GM13976 (cell line): ENCODE measurements at regions not wholly inside any gene's neighbourhood (a gene's known extent, or its start where the extent isn't known, plus 50 kb on each side); places are given as distances from the start of the nearest gene placed in this dataset.

Source experiments
- DNase-seq: peaks from one replicate; pipeline ENCODE4 v3.0.0; 2012; ENCODE audit warnings: low spot score
- in situ Hi-C: fragments of 300-500 bp; cut with MboI; formaldehyde crosslinking; loops from one replicate; pipeline ENCODE4 v1.12.0; 2022; ENCODE audit warnings: low sequenced_read_pairs, mixed read lengths, inconsistent platforms; ENCODE audit not compliant: unreplicated experiment
- TF ChIP-seq, protein P1 (sequence below): IDR thresholded peaks from 2 replicates; pipeline ENCODE4 v1.5.1; 2012; ENCODE audit warnings: borderline replicate concordance, mild to moderate bottlenecking; ENCODE audit not compliant: insufficient read depth; ENCODE audit errors: extremely low read depth, missing control alignments, control extremely low read depth

DNA sequence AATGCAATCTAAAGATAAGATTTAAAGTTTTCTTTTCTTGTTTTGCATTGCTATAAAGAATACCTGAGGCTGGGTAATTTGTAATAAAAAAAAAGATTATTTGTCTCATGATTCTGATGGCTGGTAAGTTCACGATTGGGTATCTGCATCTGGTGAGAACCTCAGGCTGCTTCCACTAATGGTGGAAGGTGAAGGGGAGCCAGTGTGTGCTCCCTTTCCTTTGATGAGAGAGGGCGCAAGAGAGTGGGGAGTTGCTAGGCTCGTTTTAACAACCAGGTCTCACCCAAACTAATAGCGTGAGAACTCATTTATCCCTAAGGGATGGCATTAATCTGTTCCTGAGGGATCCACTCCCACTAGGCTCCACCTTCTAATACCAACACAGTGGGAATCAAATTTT is 353.2 kb downstream of the BTBD3 start:
- TF ChIP-seq, protein P1, sequence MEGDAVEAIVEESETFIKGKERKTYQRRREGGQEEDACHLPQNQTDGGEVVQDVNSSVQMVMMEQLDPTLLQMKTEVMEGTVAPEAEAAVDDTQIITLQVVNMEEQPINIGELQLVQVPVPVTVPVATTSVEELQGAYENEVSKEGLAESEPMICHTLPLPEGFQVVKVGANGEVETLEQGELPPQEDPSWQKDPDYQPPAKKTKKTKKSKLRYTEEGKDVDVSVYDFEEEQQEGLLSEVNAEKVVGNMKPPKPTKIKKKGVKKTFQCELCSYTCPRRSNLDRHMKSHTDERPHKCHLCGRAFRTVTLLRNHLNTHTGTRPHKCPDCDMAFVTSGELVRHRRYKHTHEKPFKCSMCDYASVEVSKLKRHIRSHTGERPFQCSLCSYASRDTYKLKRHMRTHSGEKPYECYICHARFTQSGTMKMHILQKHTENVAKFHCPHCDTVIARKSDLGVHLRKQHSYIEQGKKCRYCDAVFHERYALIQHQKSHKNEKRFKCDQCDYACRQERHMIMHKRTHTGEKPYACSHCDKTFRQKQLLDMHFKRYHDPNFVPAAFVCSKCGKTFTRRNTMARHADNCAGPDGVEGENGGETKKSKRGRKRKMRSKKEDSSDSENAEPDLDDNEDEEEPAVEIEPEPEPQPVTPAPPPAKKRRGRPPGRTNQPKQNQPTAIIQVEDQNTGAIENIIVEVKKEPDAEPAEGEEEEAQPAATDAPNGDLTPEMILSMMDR = no peak
- in situ Hi-C loops = no loop called here
- DNase-seq = no peak

DNA sequence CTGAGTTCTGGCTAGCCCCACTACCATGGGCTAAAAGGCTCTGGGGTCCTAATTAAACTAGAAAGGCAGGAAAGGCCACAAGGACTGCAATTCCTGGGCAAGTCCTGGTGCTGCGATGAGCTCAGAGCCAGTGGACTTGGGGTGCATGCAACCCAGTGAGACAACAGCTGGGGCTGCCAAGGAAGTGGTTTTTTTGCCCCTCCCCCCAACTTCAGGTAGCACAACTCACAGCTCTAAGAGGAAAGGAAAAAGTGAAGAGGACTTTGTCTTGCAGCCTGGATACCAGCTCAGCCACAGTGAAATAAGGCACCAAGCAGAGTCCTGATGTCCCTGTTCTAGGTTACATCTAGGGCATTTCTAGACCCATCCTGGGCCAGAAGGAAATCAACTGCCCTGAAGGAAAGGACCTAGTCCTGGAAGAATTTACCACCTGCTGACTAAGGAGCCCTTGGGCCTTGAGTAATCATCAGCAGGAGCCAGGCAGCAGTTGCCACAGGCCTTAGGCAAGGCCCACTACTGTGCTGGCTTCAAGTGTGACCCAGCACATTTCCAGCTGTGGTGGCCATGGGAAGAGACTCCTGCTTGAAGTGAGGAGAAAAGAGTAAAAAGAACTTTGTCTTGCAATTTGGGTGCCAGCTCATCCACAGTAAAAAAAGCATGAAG is 358.4 kb downstream of the BTBD3 start:
- TF ChIP-seq, protein P1 = no peak
- no peak for DNase-seq
- in situ Hi-C loops = no loop called here

DNA sequence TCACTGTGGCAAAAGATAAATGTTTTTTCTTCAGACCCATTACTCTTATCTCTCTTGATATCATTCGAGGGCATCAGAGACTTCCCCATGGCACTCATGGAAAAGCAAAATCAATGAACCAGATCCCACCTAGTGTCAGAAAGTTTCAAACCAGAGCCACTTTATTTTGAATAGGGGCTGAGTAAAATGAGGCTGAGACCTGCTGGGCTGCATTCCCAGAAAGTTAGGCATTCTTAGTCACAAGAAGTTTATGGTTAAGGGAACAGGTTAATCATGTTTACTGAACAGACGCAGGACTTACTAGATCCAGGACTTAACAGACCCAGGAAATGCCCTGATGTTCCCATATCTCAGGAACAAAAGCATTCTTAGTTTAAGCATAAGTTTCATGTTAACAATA is 369.9 kb downstream of the BTBD3 start:
- in situ Hi-C loops = no loop called here
- TF ChIP-seq, protein P1 = no peak
- no peak for DNase-seq

DNA sequence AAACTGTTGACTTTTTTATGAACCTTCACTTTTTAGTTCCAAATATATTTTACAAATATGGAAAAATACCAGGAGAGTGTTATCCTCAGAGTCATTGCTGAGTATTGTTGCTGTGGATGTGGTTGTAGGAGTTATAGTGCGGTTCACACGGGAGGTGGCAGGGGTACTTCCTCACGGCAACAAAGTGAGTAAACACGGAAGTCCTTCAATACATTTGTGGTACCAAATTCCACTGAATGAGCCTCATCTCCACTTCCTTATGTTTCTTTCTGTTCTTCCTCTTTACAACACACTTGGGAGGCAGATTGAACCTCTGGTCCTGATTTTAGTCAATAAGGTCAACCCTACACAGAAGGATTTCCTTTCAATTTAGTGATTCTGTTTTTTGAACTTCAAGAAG is 371.8 kb downstream of the BTBD3 start:
- TF ChIP-seq, protein P1 = no peak
- in situ Hi-C loops = no loop called here
- DNase-seq = no peak

DNA sequence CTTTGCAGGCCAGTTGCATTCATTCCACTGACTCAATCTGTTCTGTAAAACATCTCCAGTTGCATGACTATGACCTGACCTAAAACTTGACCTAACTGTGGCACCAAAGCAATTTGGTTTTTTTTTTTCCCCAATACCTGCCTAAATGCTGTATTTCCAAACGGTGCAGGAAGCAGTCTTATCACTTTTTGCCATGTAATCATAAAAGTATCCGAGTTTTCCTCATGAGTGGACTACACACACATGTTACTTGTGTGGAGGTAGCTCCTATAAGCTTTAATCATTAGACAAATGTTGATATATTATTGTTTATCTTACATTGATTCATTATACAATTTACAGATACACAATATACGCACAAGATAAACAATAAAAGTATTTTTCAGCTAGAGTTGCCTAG is 373.7 kb downstream of the BTBD3 start:
- in situ Hi-C loops = no loop called here
- DNase-seq = no peak
- TF ChIP-seq, protein P1 = no peak

DNA sequence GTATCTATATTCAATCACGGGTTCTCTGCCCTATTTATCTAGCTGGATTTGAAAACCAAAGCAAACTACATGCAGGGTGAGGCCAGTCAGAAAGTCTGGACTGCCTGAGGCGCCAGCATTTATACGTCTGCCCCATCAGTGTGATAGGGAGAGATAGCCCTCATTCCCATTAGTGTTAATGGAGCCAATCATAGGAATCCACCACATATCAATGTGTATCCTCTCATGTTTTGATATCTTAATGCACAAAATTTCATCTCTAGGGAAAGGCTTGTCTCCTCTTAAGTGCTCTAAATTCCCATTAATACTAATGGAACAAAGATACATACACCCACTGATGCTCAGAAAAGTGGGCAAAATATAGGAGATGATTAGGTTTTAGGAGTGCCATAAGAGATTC is 376.2 kb downstream of the BTBD3 start:
- in situ Hi-C loops = no loop called here
- DNase-seq = no peak
- TF ChIP-seq, protein P1 = no peak

DNA sequence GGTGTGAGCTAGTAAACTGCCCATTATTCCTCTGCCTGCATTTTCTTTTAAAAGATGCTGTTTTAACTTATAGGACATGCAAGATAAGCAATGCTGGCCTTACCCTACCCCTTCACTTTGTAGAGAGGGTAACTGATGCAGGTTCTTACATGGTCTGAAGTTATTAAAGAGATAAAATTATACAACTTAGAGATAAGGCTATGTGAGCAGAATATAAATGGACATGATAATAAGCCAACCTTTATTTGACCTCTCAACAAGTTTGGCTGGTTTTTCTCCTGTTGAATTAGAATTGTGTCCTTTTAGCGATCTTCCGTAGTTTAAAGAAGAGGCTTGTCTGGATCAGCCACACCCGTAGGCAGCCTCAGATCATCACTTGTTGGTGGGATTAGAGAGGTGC is 377.0 kb downstream of the BTBD3 start:
- no peak for DNase-seq
- in situ Hi-C loops = no loop called here
- TF ChIP-seq, protein P1 = no peak
